Mucosa of descending colon (tissue), 3 donors: ENCODE measurements at regions not wholly inside any gene's neighbourhood (a gene's known extent, or its start where the extent isn't known, plus 50 kb on each side); places are given as distances from the start of the nearest gene placed in this dataset.

Source experiments
- ATAC-seq: fragments of 200-7000 bp; cut with Tn5 transposase; one replicate; pipeline ENCODE4 v1.9.1; 2020; ENCODE audit warnings: mild to moderate bottlenecking, moderate library complexity
- DNase-seq, 3 donors: peaks; one replicate each; pipeline ENCODE4 v3.0.0-alpha.2; 2020
- H3K36me3 ChIP-seq: fragments of 200-600 bp; one replicate; pipeline ENCODE4 v1.8.0; 2021; ENCODE audit warnings: low read depth, mild to moderate bottlenecking
- H3K4me1 ChIP-seq: fragments of 200-600 bp; one replicate; pipeline ENCODE4 v1.8.0; 2021; ENCODE audit warnings: low read depth, mild to moderate bottlenecking
- H3K4me3 ChIP-seq: fragments of 200-600 bp; one replicate; pipeline ENCODE4 v1.8.0; 2021; ENCODE audit warnings: mild to moderate bottlenecking
- H3K9me3 ChIP-seq: fragments of 200-600 bp; one replicate; pipeline ENCODE4 v1.8.0; 2021; ENCODE audit warnings: mild to moderate bottlenecking
- CTCF ChIP-seq: fragments of 200-600 bp; IDR thresholded peaks from one replicate; pipeline ENCODE4 v1.8.0; 2022; ENCODE audit warnings: antibody characterized with exemption, mild to moderate bottlenecking
- intact Hi-C, 2 donors: fragments of 100-400 bp; cut with DNase I in 1 of 2; cut with micrococcal nuclease in 1 of 2; formaldehyde crosslinking; loops; one replicate each; pipeline versions ENCODE4 v1.11.0 to v1.11.1; 2022; cut with DNase I, micrococcal nuclease
- donor health status: DM: no; HTN: no; CAD: no; lungs with moderate emphysema.
- donor health status: DM: no; HTN: no; CAD: no.
- donor health status: DM: no; HTN: yes; CAD: no.

GRCh38 chr14:22329371-22329770, 259.7 kb downstream of the DAD1 start:
- no peak for TF ChIP-seq CTCF
- Histone ChIP-seq H3K36me3 (no peaks in the 10 kb centered on the region), H3K4me3 (no peak overlapping the region), H3K9me3 (no peaks in the 10 kb centered on the region), H3K4me1 (peaks cover 7% of the 10 kb centered on the region)
- intact Hi-C loops, result no loop called here
- no peak for ATAC-seq
- no peak for DNase-seq

- intact Hi-C loops, result no loop called here
- H3K4me1 ChIP-seq, result no peaks in the 10 kb centered on the region
- no peaks in the 10 kb centered on the region for H3K36me3 ChIP-seq
Observed at GRCh38 chr14:22325676-22326400, 263.2 kb downstream of the DAD1 start.

GRCh38 chr14:22320362-22320750, 268.7 kb downstream of the DAD1 start:
- Histone ChIP-seq H3K4me3 (no peak overlapping the region), H3K9me3 (no peaks in the 10 kb centered on the region), H3K36me3 (no peaks in the 10 kb centered on the region), H3K4me1 (no peaks in the 10 kb centered on the region)
- ATAC-seq (no peak), DNase-seq (no peak)
- no peak for TF ChIP-seq CTCF
- intact Hi-C loops, result no loop called here

More at GRCh38 chr14:22325676-22326400, 263.2 kb downstream of the DAD1 start:
- no peak for TF ChIP-seq CTCF
- no peak overlapping the region for H3K4me3 ChIP-seq
- DNase-seq (no peak), ATAC-seq (no peak)
- no peaks in the 10 kb centered on the region for H3K9me3 ChIP-seq

- Histone ChIP-seq H3K4me1 (no peaks in the 10 kb centered on the region), H3K4me3 (no peak overlapping the region), H3K36me3 (no peaks in the 10 kb centered on the region), H3K9me3 (no peaks in the 10 kb centered on the region)
- peak; percentile 43 for TF ChIP-seq CTCF
- ATAC-seq (peak; percentile 64), DNase-seq (peak in 1 of 3 donors; percentile 84)
- intact Hi-C loops, result loop anchor here (5.0 to 10.0 kb wide), 2 partner anchors 55 to 58 kb away; no protein-coding TSS in a partner anchor
Observed at GRCh38 chr14:22319526-22320361, 269.3 kb downstream of the DAD1 start.

- intact Hi-C loops, result loop anchor here (5.0 to 10.0 kb wide), 2 partner anchors 56 to 58 kb away; no protein-coding TSS in a partner anchor
- Histone ChIP-seq H3K4me1 (no peaks in the 10 kb centered on the region), H3K9me3 (no peaks in the 10 kb centered on the region), H3K36me3 (no peaks in the 10 kb centered on the region), H3K4me3 (no peak overlapping the region)
- no peak for DNase-seq
- no peak for ATAC-seq
- TF ChIP-seq CTCF, result no peak
Observed at GRCh38 chr14:22318951-22319350, 270.1 kb downstream of the DAD1 start.
